ENCODE measurements at regions not wholly inside any gene's neighbourhood (a gene's known extent, or its start where the extent isn't known, plus 50 kb on each side); places are given as distances from the start of the nearest gene placed in this dataset.

- TF ChIP-seq CTCF (IDR thresholded peaks at IDR 0.05; ENCODE audit: low read length) (no peak), EZH2 (optimal IDR thresholded peaks at IDR 0.05; ENCODE audit: low read depth, low read length) (no peak), EZH2phosphoT487 (IDR thresholded peaks at IDR 0.05; ENCODE audit: low read length) (no peak)
Observed at GRCh38 chr1:213656039-213656438, 331.7 kb upstream of the PROX1 start.

All from MM.1S (cell line).